ENCODE measurements at regions not wholly inside any gene's neighbourhood (a gene's known extent, or its start where the extent isn't known, plus 50 kb on each side); places are given as distances from the start of the nearest gene placed in this dataset.

GRCh38 chr2:219782737-219783348 lies 155.4 kb downstream of the SLC4A3 start:
- ChIA-PET POLR2A (no interaction called here), CTCF (no interaction called here)
- H3K9me3 Mint-ChIP-seq, result no peaks in the 10 kb centered on the region
- H3K4me1 Mint-ChIP-seq, result no peaks in the 10 kb centered on the region
- DNase-seq (ENCODE audit: low spot score) (no peak), ATAC-seq (no peak)
- no peaks in the 10 kb centered on the region for H3K36me3 Mint-ChIP-seq
- H3K27me3 Mint-ChIP-seq (ENCODE audit: low read depth), result no peaks in the 10 kb centered on the region; the same call in none of the 2 replicates
- TF ChIP-seq PRDM15 (CRISPR knock-in tag; IDR thresholded peaks at IDR 0.05) (no peak), SMAD3 (CRISPR knock-in tag; IDR thresholded peaks at IDR 0.05; ENCODE audit: borderline replicate concordance) (no peak), ZNF671 (CRISPR knock-in tag; IDR thresholded peaks at IDR 0.05) (no peak), JUN (CRISPR knock-in tag; IDR thresholded peaks at IDR 0.05) (no peak)
- TF ChIP-seq, protein P1, sequence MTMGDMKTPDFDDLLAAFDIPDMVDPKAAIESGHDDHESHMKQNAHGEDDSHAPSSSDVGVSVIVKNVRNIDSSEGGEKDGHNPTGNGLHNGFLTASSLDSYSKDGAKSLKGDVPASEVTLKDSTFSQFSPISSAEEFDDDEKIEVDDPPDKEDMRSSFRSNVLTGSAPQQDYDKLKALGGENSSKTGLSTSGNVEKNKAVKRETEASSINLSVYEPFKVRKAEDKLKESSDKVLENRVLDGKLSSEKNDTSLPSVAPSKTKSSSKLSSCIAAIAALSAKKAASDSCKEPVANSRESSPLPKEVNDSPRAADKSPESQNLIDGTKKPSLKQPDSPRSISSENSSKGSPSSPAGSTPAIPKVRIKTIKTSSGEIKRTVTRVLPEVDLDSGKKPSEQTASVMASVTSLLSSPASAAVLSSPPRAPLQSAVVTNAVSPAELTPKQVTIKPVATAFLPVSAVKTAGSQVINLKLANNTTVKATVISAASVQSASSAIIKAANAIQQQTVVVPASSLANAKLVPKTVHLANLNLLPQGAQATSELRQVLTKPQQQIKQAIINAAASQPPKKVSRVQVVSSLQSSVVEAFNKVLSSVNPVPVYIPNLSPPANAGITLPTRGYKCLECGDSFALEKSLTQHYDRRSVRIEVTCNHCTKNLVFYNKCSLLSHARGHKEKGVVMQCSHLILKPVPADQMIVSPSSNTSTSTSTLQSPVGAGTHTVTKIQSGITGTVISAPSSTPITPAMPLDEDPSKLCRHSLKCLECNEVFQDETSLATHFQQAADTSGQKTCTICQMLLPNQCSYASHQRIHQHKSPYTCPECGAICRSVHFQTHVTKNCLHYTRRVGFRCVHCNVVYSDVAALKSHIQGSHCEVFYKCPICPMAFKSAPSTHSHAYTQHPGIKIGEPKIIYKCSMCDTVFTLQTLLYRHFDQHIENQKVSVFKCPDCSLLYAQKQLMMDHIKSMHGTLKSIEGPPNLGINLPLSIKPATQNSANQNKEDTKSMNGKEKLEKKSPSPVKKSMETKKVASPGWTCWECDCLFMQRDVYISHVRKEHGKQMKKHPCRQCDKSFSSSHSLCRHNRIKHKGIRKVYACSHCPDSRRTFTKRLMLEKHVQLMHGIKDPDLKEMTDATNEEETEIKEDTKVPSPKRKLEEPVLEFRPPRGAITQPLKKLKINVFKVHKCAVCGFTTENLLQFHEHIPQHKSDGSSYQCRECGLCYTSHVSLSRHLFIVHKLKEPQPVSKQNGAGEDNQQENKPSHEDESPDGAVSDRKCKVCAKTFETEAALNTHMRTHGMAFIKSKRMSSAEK (CRISPR knock-in tag; IDR thresholded peaks at IDR 0.05; ENCODE audit: borderline replicate concordance), result no peak
- H3K27ac Mint-ChIP-seq, result no peak overlapping the region
- no peak overlapping the region for H3K4me3 Mint-ChIP-seq

DNA sequence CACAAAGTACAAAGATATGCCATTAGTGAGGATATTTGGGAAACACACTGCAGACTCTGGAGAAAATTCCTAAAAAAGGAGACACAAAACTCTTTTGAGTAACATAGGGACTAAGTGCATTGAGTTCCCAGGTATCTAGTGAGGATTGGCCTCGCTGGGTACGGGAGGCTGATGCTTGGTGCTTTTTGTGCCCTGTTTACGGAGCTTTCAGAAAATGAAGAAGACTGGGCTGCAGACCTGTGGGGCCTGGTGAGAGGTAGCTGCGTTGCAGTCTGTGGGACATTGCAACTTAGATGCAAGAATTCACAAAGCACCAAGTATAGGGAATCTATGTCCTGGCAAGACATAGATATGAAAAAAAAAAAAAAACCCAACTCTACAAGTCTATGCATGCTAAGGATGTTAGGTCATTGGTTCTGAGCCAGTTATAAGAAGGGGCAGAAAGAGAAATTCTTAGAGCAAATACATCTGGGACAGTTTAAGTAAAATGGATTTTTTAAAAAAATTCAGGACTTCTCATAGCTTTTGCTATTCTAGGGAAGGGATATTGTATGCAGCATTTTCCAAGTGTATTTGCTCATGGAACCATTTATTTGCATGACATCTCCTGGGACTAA lies 156.0 kb downstream of the SLC4A3 start:
- DNase-seq (ENCODE audit: low spot score) (no peak), ATAC-seq (no peak)
- Mint-ChIP-seq H3K27ac (no peak overlapping the region), H3K4me1 (no peaks in the 10 kb centered on the region), H3K4me3 (no peak overlapping the region), H3K27me3 (ENCODE audit: low read depth) (no peaks in the 10 kb centered on the region; the same call in none of the 2 replicates), H3K36me3 (no peaks in the 10 kb centered on the region), H3K9me3 (no peaks in the 10 kb centered on the region)
- ChIA-PET POLR2A (no interaction called here), CTCF (no interaction called here)
- TF ChIP-seq, protein P2, sequence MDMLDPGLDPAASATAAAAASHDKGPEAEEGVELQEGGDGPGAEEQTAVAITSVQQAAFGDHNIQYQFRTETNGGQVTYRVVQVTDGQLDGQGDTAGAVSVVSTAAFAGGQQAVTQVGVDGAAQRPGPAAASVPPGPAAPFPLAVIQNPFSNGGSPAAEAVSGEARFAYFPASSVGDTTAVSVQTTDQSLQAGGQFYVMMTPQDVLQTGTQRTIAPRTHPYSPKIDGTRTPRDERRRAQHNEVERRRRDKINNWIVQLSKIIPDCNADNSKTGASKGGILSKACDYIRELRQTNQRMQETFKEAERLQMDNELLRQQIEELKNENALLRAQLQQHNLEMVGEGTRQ (CRISPR knock-in tag; IDR thresholded peaks at IDR 0.05), result no peak
- no peak for TF ChIP-seq AR (CRISPR knock-in tag; IDR thresholded peaks at IDR 0.05)
- no peak for TF ChIP-seq CTCF (IDR thresholded peaks at IDR 0.05)
- TF ChIP-seq TP53 (CRISPR knock-in tag; IDR thresholded peaks at IDR 0.05), result no peak
- TF ChIP-seq ERG (CRISPR knock-in tag; IDR thresholded peaks at IDR 0.05), result no peak
- TF ChIP-seq ZNF121 (CRISPR knock-in tag; IDR thresholded peaks at IDR 0.05), result no peak
- no peak for TF ChIP-seq ZNF232 (CRISPR knock-in tag; IDR thresholded peaks at IDR 0.05)
- TF ChIP-seq SMAD4 (CRISPR knock-in tag; IDR thresholded peaks at IDR 0.05), result no peak
- TF ChIP-seq EMX1 (CRISPR knock-in tag; IDR thresholded peaks at IDR 0.05), result no peak
- TF ChIP-seq ZBTB21 (CRISPR knock-in tag; IDR thresholded peaks at IDR 0.05; ENCODE audit: borderline replicate concordance), result no peak
- no peak for TF ChIP-seq ZNF317 (CRISPR knock-in tag; IDR thresholded peaks at IDR 0.05; ENCODE audit: borderline replicate concordance, low read depth)
- no peak for TF ChIP-seq ATF6 (CRISPR knock-in tag; IDR thresholded peaks at IDR 0.05)

All from WTC11 (cell line).